ENCODE measurements at regions not wholly inside any gene's neighbourhood (a gene's known extent, or its start where the extent isn't known, plus 50 kb on each side); places are given as distances from the start of the nearest gene placed in this dataset.

GRCh38 chr15:69513450-69513960, 60.9 kb downstream of the RPLP1 start:
- Histone ChIP-seq H2AFZ (ENCODE audit: control insufficient read depth, low read length) (no peak overlapping the region), H3K79me2 (ENCODE audit: control insufficient read depth, insufficient read depth, low read length) (no peaks in the 10 kb centered on the region), H3K4me1 (ENCODE audit: control insufficient read depth, extremely low read depth, insufficient read depth, low read length) (no peaks in the 10 kb centered on the region), H3K36me3 (ENCODE audit: control insufficient read depth in 2 of 2, extremely low read depth in 1 of 2, insufficient read depth in 2 of 2, low read length in 2 of 2) (no peaks in the 10 kb centered on the region), H3K9me1 (ENCODE audit: control insufficient read depth, extremely low read depth, insufficient read depth, low read length) (no peaks in the 10 kb centered on the region), H3K27ac (ENCODE audit: control insufficient read depth, insufficient read depth, low read length) (no peak overlapping the region), H3K4me2 (ENCODE audit: control insufficient read depth, extremely low read depth, insufficient read depth, low read depth, low read length) (no peak overlapping the region), H3K9me3 (ENCODE audit: control insufficient read depth, low read depth, low read length) (no peaks in the 10 kb centered on the region), H3K4me3 (ENCODE audit: control insufficient read depth in 2 of 3, extremely low read depth in 1 of 3, insufficient read depth in 2 of 3, low read depth in 1 of 3, low read length in 3 of 3) (no peak overlapping the region), H3K9ac (ENCODE audit: control insufficient read depth, extremely low read depth, insufficient read depth, low read length) (no peak overlapping the region), H4K20me1 (ENCODE audit: control insufficient read depth, extremely low read depth, insufficient read depth, low read length) (no peaks in the 10 kb centered on the region), H3K27me3 (ENCODE audit: control insufficient read depth, extremely low read depth, insufficient read depth, low read length) (peaks cover 12% of the 10 kb centered on the region)
- dilution Hi-C loops (cut with MboI; ENCODE audit: extremely low pct_ligation_motif_present, low sequenced_read_pairs) = no loop called here
- no peak for DNase-seq (ENCODE audit: low read depth, low spot score)
- FAIRE-seq = no peak
- TF ChIP-seq EZH2 (IDR thresholded peaks at IDR 0.05; ENCODE audit: low read length) = no peak
- no peak for TF ChIP-seq CTCF (optimal IDR thresholded peaks at IDR 0.05 in 1 of 3, IDR thresholded peaks at IDR 0.05 in 1 of 3, conservative IDR thresholded peaks at IDR 0.05 in 1 of 3; ENCODE audit: extremely low read depth in 1 of 3, insufficient read depth in 2 of 3, low read length in 3 of 3)

GRCh38 chr15:69513986-69514385, 61.4 kb downstream of the RPLP1 start:
- Histone ChIP-seq H3K79me2 (ENCODE audit: control insufficient read depth, insufficient read depth, low read length) (no peaks in the 10 kb centered on the region), H3K36me3 (ENCODE audit: control insufficient read depth in 2 of 2, extremely low read depth in 1 of 2, insufficient read depth in 2 of 2, low read length in 2 of 2) (no peaks in the 10 kb centered on the region), H3K4me1 (ENCODE audit: control insufficient read depth, extremely low read depth, insufficient read depth, low read length) (no peaks in the 10 kb centered on the region), H2AFZ (ENCODE audit: control insufficient read depth, low read length) (no peak overlapping the region), H3K9me1 (ENCODE audit: control insufficient read depth, extremely low read depth, insufficient read depth, low read length) (no peaks in the 10 kb centered on the region), H3K9me3 (ENCODE audit: control insufficient read depth, low read depth, low read length) (no peaks in the 10 kb centered on the region), H3K27me3 (ENCODE audit: control insufficient read depth, extremely low read depth, insufficient read depth, low read length) (peaks cover 12% of the 10 kb centered on the region), H3K9ac (ENCODE audit: control insufficient read depth, extremely low read depth, insufficient read depth, low read length) (no peak overlapping the region), H3K4me3 (ENCODE audit: control insufficient read depth in 2 of 3, extremely low read depth in 1 of 3, insufficient read depth in 2 of 3, low read depth in 1 of 3, low read length in 3 of 3) (no peak overlapping the region), H3K27ac (ENCODE audit: control insufficient read depth, insufficient read depth, low read length) (no peak overlapping the region), H3K4me2 (ENCODE audit: control insufficient read depth, extremely low read depth, insufficient read depth, low read depth, low read length) (no peak overlapping the region), H4K20me1 (ENCODE audit: control insufficient read depth, extremely low read depth, insufficient read depth, low read length) (no peaks in the 10 kb centered on the region)
- TF ChIP-seq EZH2 (IDR thresholded peaks at IDR 0.05; ENCODE audit: low read length) = no peak
- FAIRE-seq (no peak), DNase-seq (ENCODE audit: low read depth, low spot score) (no peak)
- dilution Hi-C loops (cut with MboI; ENCODE audit: extremely low pct_ligation_motif_present, low sequenced_read_pairs) = no loop called here

- no peak for FAIRE-seq
These were observed 62.9 kb downstream of the RPLP1 start for GRCh38 chr15:69515508-69515907.

More at GRCh38 chr15:69515508-69515907, 62.9 kb downstream of the RPLP1 start:
- no peaks in the 10 kb centered on the region for H3K79me2 ChIP-seq (ENCODE audit: control insufficient read depth, insufficient read depth, low read length)
- no peak overlapping the region for H3K4me2 ChIP-seq (ENCODE audit: control insufficient read depth, extremely low read depth, insufficient read depth, low read depth, low read length)
- no peak overlapping the region for H3K4me3 ChIP-seq (ENCODE audit: control insufficient read depth in 2 of 3, extremely low read depth in 1 of 3, insufficient read depth in 2 of 3, low read depth in 1 of 3, low read length in 3 of 3)
- no peak overlapping the region for H3K27ac ChIP-seq (ENCODE audit: control insufficient read depth, insufficient read depth, low read length)
- H3K9ac ChIP-seq (ENCODE audit: control insufficient read depth, extremely low read depth, insufficient read depth, low read length) = no peak overlapping the region
- H3K4me1 ChIP-seq (ENCODE audit: control insufficient read depth, extremely low read depth, insufficient read depth, low read length) = no peaks in the 10 kb centered on the region
- DNase-seq (ENCODE audit: low read depth, low spot score) = no peak
- H3K36me3 ChIP-seq (ENCODE audit: control insufficient read depth in 2 of 2, extremely low read depth in 1 of 2, insufficient read depth in 2 of 2, low read length in 2 of 2) = no peaks in the 10 kb centered on the region
- TF ChIP-seq EZH2 (IDR thresholded peaks at IDR 0.05; ENCODE audit: low read length) = no peak
- H2AFZ ChIP-seq (ENCODE audit: control insufficient read depth, low read length) = no peak overlapping the region
- H3K27me3 ChIP-seq (ENCODE audit: control insufficient read depth, extremely low read depth, insufficient read depth, low read length) = peaks cover 12% of the 10 kb centered on the region
- dilution Hi-C loops (cut with MboI; ENCODE audit: extremely low pct_ligation_motif_present, low sequenced_read_pairs) = no loop called here
- no peaks in the 10 kb centered on the region for H3K9me3 ChIP-seq (ENCODE audit: control insufficient read depth, low read depth, low read length)
- no peaks in the 10 kb centered on the region for H4K20me1 ChIP-seq (ENCODE audit: control insufficient read depth, extremely low read depth, insufficient read depth, low read length)
- no peaks in the 10 kb centered on the region for H3K9me1 ChIP-seq (ENCODE audit: control insufficient read depth, extremely low read depth, insufficient read depth, low read length)

Data from keratinocyte (primary cell).